Fibroblast of lung (primary cell): ENCODE measurements at regions not wholly inside any gene's neighbourhood (a gene's known extent, or its start where the extent isn't known, plus 50 kb on each side); places are given as distances from the start of the nearest gene placed in this dataset.

Source experiments
- DNase-seq, 2 donors: peaks; one replicate each; pipeline versions ENCODE4 v3.0.0 to v3.0.0-alpha.2; 2010; ENCODE audit warnings: low read depth in 2 of 2
- H2AFZ ChIP-seq: 2 replicates; pipeline ENCODE4 v1.5.1; 2012; ENCODE audit warnings: low read length, control low read depth, inconsistent platforms
- H3K27ac ChIP-seq: 2 replicates; pipeline ENCODE4 v1.5.1; 2011; ENCODE audit warnings: low read length, control low read depth; ENCODE audit not compliant: insufficient read depth
- H3K27me3 ChIP-seq: 2 replicates; pipeline ENCODE4 v1.5.1; 2011; ENCODE audit warnings: mild to moderate bottlenecking, low read length; ENCODE audit not compliant: control insufficient read depth, insufficient read depth
- H3K36me3 ChIP-seq: 2 replicates; pipeline ENCODE4 v1.5.1; 2011; ENCODE audit warnings: low read length; ENCODE audit not compliant: control insufficient read depth, insufficient read depth
- H3K4me1 ChIP-seq: 2 replicates; pipeline ENCODE4 v1.5.1; 2011; ENCODE audit warnings: low read length; ENCODE audit not compliant: control insufficient read depth, insufficient read depth; ENCODE audit errors: extremely low read depth
- H3K4me2 ChIP-seq: 2 replicates; pipeline ENCODE4 v1.5.1; 2011; ENCODE audit warnings: low read length, control low read depth; ENCODE audit not compliant: insufficient read depth; ENCODE audit errors: extremely low read depth
- H3K4me3 ChIP-seq, 4 experiments: fragments of 200-600 bp in 1 of 4; sonication (generic) in 1 of 4; replicated peaks in 1 of 4; 2 replicates each; pipeline ENCODE4 v1.5.1; 2011 to 2016; ENCODE audit warnings: low read length in 4 of 4, low read depth in 3 of 4, mild to moderate bottlenecking in 3 of 4, control low read depth in 2 of 4, inconsistent platforms in 1 of 4, mixed read lengths in 1 of 4; ENCODE audit not compliant: insufficient read depth in 1 of 4; ENCODE audit errors: control extremely low read depth in 1 of 4
- H3K79me2 ChIP-seq: 2 replicates; pipeline ENCODE4 v1.5.1; 2012; ENCODE audit warnings: mild to moderate bottlenecking, low read length, inconsistent platforms; ENCODE audit not compliant: control insufficient read depth, insufficient read depth
- H3K9ac ChIP-seq: 2 replicates; pipeline ENCODE4 v1.5.1; 2011; ENCODE audit warnings: mild to moderate bottlenecking, low read length, control low read depth; ENCODE audit not compliant: insufficient read depth
- H3K9me3 ChIP-seq: 2 replicates; pipeline ENCODE4 v1.5.1; 2012; ENCODE audit warnings: low read depth, low read length; ENCODE audit not compliant: control insufficient read depth, insufficient read depth
- H4K20me1 ChIP-seq: 2 replicates; pipeline ENCODE4 v1.5.1; 2011; ENCODE audit warnings: low read length; ENCODE audit not compliant: control insufficient read depth, insufficient read depth; ENCODE audit errors: extremely low read depth
- CTCF ChIP-seq, 2 donors: IDR thresholded peaks in 1 of 2; conservative IDR thresholded peaks in 1 of 2; 1 replicate in 1 of 2; 2 replicates in 1 of 2; pipeline ENCODE4 v1.5.1; 2011 to 2012; ENCODE audit warnings: low read length in 2 of 2, control low read depth in 1 of 2, inconsistent platforms in 1 of 2, low read depth in 1 of 2, mild to moderate bottlenecking in 1 of 2
- EZH2 ChIP-seq: IDR thresholded peaks from 2 replicates; pipeline ENCODE4 v1.5.1; 2012; ENCODE audit warnings: low read length, control low read depth, mild to moderate bottlenecking; ENCODE audit errors: missing control alignments

GRCh38 chr16:51408357-51408756 lies 257.3 kb upstream of the SALL1 start:
- H3K36me3 ChIP-seq = no peaks in the 10 kb centered on the region
- no peaks in the 10 kb centered on the region for H3K79me2 ChIP-seq
- no peak overlapping the region for H3K4me2 ChIP-seq
- no peak overlapping the region for H3K9ac ChIP-seq
- H3K27ac ChIP-seq = no peak overlapping the region
- no peak for TF ChIP-seq CTCF (conservative IDR thresholded peaks at IDR 0.05 in 1 of 2, IDR thresholded peaks at IDR 0.05 in 1 of 2; ENCODE audit: low read depth in 1 of 2, low read length in 2 of 2)
- no peak for TF ChIP-seq EZH2
- no peaks in the 10 kb centered on the region for H3K9me3 ChIP-seq
- H3K4me3 ChIP-seq = no peak overlapping the region
- no peaks in the 10 kb centered on the region for H4K20me1 ChIP-seq
- DNase-seq = peak; percentile 29 to 71
- H3K27me3 ChIP-seq = no peaks in the 10 kb centered on the region
- H2AFZ ChIP-seq = no peak overlapping the region
- H3K4me1 ChIP-seq = no peaks in the 10 kb centered on the region

GRCh38 chr16:51407921-51408320 lies 256.9 kb upstream of the SALL1 start:
- no peaks in the 10 kb centered on the region for H3K9me3 ChIP-seq
- DNase-seq = peak in 1 of 2 donors; percentile 30
- H3K36me3 ChIP-seq = no peaks in the 10 kb centered on the region
- no peak overlapping the region for H3K27ac ChIP-seq
- H3K4me2 ChIP-seq = no peak overlapping the region
- H3K27me3 ChIP-seq = no peaks in the 10 kb centered on the region
- H3K79me2 ChIP-seq = no peaks in the 10 kb centered on the region
- H3K4me1 ChIP-seq = no peaks in the 10 kb centered on the region
- TF ChIP-seq EZH2 = no peak
- TF ChIP-seq CTCF (conservative IDR thresholded peaks at IDR 0.05 in 1 of 2, IDR thresholded peaks at IDR 0.05 in 1 of 2; ENCODE audit: low read depth in 1 of 2, low read length in 2 of 2) = no peak
- H4K20me1 ChIP-seq = no peaks in the 10 kb centered on the region
- H3K4me3 ChIP-seq = no peak overlapping the region
- no peak overlapping the region for H2AFZ ChIP-seq
- H3K9ac ChIP-seq = no peak overlapping the region

DNA sequence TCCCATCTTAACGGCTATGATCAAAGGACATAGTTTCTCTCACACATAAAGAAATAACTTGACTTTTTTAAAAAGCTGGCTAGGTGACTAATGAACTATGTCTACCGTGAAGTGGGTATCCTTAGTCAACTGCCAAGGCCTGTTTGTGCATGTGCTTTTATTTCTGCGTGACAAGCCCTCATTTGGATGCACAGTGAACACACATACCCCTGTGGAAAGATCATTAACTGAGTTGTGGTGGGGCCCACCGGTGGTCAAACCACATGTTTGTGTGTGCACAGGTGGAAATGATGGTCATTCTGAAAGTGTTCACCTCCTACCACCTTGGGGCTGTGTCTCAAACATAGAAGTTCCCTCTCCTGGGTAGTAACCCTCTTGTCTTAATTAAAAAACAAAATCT lies 256.1 kb upstream of the SALL1 start:
- no peaks in the 10 kb centered on the region for H3K4me1 ChIP-seq

More for the DNA sequence above, 256.1 kb upstream of the SALL1 start:
- H4K20me1 ChIP-seq = no peaks in the 10 kb centered on the region
- H3K9ac ChIP-seq = no peak overlapping the region
- DNase-seq = peak in 1 of 2 donors; percentile 38
- no peaks in the 10 kb centered on the region for H3K36me3 ChIP-seq
- no peak overlapping the region for H3K4me3 ChIP-seq
- TF ChIP-seq CTCF (conservative IDR thresholded peaks at IDR 0.05 in 1 of 2, IDR thresholded peaks at IDR 0.05 in 1 of 2; ENCODE audit: low read depth in 1 of 2, low read length in 2 of 2) (no peak), EZH2 (no peak)
- H3K27me3 ChIP-seq = no peaks in the 10 kb centered on the region
- H2AFZ ChIP-seq = no peak overlapping the region
- no peaks in the 10 kb centered on the region for H3K9me3 ChIP-seq
- H3K79me2 ChIP-seq = no peaks in the 10 kb centered on the region
- H3K4me2 ChIP-seq = no peak overlapping the region
- H3K27ac ChIP-seq = no peak overlapping the region
